ENCODE measurements at regions not wholly inside any gene's neighbourhood (a gene's known extent, or its start where the extent isn't known, plus 50 kb on each side); places are given as distances from the start of the nearest gene placed in this dataset.

GRCh38 chr5:120229036-120229435 lies 235.1 kb upstream of the PRR16 start:
- CTCF ChIA-PET (ENCODE audit: low intra/inter-chr PET ratio, low total read pairs) = no interaction called here
- in situ Hi-C loops (cut with HindIII; ENCODE audit: extremely low pct_ligation_motif_present, low pct_unique_long_range_greater_than_20kb) = no loop called here
- no peaks in the 10 kb centered on the region for H3K36me3 ChIP-seq (replicated peaks in 1 of 2; ENCODE audit: control insufficient read depth in 1 of 2, insufficient read depth in 2 of 2, low read length in 2 of 2)

More at GRCh38 chr5:120229036-120229435, 235.1 kb upstream of the PRR16 start:
- intact Hi-C loops (cut with micrococcal nuclease; ENCODE audit: unreplicated experiment) = no loop called here
- Histone ChIP-seq H4K20me1 (ENCODE audit: insufficient read depth, low read length) (no peaks in the 10 kb centered on the region), H3K27me3 (ENCODE audit: control insufficient read depth in 1 of 2, insufficient read depth in 2 of 2, low read length in 2 of 2) (no peaks in the 10 kb centered on the region), H3K9ac (ENCODE audit: insufficient read depth, low read depth, low read length) (no peak overlapping the region), H3K4me3 (replicated peaks in 1 of 3; ENCODE audit: insufficient read depth in 1 of 3, low read depth in 2 of 3, low read length in 3 of 3) (no peak overlapping the region), H3K27ac (ENCODE audit: extremely low read length, insufficient read depth, low read length) (no peak overlapping the region), H3K79me2 (ENCODE audit: insufficient read depth, low read length) (no peaks in the 10 kb centered on the region), H3K9me3 (ENCODE audit: low read length) (peaks cover 5% of the 10 kb centered on the region; the same call in 1 of the 2 replicates), H3K4me2 (ENCODE audit: low read depth, low read length) (no peak overlapping the region), H3K4me1 (ENCODE audit: insufficient read depth, low read length) (no peaks in the 10 kb centered on the region), H2AFZ (ENCODE audit: low read length) (no peak overlapping the region)
- no TSS peak for BruUV-seq (replicated peaks)
- no peak for DNase-seq (ENCODE audit: low spot score)
- FAIRE-seq = no peak
- ATAC-seq = no peak
- POLR2A ChIA-PET = no interaction called here
- no peak for TF ChIP-seq KIAA2018 (CRISPR knock-in tag; IDR thresholded peaks at IDR 0.05; ENCODE audit: borderline replicate concordance)
- TF ChIP-seq RFX5 (IDR thresholded peaks at IDR 0.05; ENCODE audit: low read depth, low read length) = no peak
- no peak for TF ChIP-seq NR3C1 (CRISPR knock-in tag; IDR thresholded peaks at IDR 0.05)
- TF ChIP-seq NR1H2 (CRISPR knock-in tag; IDR thresholded peaks at IDR 0.05; ENCODE audit: borderline replicate concordance, low read depth) = no peak
- no peak for TF ChIP-seq RFX3 (CRISPR knock-in tag; IDR thresholded peaks at IDR 0.05)
- TF ChIP-seq ZNF569 (CRISPR knock-in tag; IDR thresholded peaks at IDR 0.05; ENCODE audit: borderline replicate concordance) = no peak
- TF ChIP-seq ZNF317 (CRISPR knock-in tag; IDR thresholded peaks at IDR 0.05) = no peak
- no peak for TF ChIP-seq ZMYM4 (CRISPR knock-in tag; IDR thresholded peaks at IDR 0.05)
- no peak for TF ChIP-seq HNF1B (CRISPR knock-in tag; IDR thresholded peaks at IDR 0.05)
- no peak for TF ChIP-seq ISX (CRISPR knock-in tag; conservative IDR thresholded peaks at IDR 0.05)
- TF ChIP-seq ZNF747 (CRISPR knock-in tag; IDR thresholded peaks at IDR 0.05; ENCODE audit: borderline replicate concordance) = no peak
- WGBS (ENCODE audit: low lambda C conversion rate) = 0% methylated on average over 1 of the region's 1 CpG

Data from HepG2 (cell line).